H54 (cell line): ENCODE measurements at regions not wholly inside any gene's neighbourhood (a gene's known extent, or its start where the extent isn't known, plus 50 kb on each side); places are given as distances from the start of the nearest gene placed in this dataset.
"Not testable (repeated sequence)": the region's sequence is repeated elsewhere in the genome, so short reads cannot be mapped to it uniquely, and the experiment has no call there.

ENCODE experiments used
- DNase-seq: peaks from one replicate; pipeline ENCODE4 v3.0.0; 2011; ENCODE audit warnings: low spot score, mixed read lengths; ENCODE audit not compliant: insufficient read length
- FAIRE-seq: peaks from 3 replicates; lab custom pipeline; 2011; peaks lifted over from hg19 to GRCh38; lab: Jason Lieb, UNC
- POLR2A ChIP-seq: IDR thresholded peaks from 2 replicates; pipeline ENCODE4 v1.6.1; 2011; ENCODE audit warnings: low read depth, mild to moderate bottlenecking, low read length

DNA sequence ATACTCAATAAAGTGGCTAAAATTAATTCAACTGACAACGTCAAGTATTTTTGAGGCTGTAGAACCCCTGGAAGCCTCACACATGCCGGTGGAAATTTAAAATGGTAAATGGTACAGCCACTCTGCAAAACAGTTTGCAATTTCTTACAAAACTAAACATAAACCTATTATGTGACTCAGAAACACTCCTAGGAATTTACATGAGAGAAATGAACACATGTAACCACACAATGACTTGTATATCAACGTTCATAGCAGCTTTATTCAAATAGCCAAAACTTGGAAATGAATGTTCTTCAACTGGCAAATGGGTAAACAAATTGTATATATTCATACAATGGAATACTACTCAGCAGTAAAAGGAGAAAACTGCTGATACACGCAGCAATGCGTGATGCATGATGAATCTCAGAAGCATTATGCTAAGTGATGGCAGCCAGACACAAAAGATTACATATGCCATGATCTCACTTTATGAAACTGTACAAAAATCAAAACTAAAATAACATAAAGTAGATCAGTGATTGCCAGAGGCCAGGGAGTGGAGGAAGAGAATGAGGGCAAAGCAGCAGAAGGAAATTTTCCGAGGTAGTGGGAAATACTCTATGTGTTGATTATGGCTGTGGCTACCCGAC lies 112.5 kb downstream of the FAM50B start:
- FAIRE-seq (no peak), DNase-seq (no peak)
- TF ChIP-seq POLR2A, result no peak

DNA sequence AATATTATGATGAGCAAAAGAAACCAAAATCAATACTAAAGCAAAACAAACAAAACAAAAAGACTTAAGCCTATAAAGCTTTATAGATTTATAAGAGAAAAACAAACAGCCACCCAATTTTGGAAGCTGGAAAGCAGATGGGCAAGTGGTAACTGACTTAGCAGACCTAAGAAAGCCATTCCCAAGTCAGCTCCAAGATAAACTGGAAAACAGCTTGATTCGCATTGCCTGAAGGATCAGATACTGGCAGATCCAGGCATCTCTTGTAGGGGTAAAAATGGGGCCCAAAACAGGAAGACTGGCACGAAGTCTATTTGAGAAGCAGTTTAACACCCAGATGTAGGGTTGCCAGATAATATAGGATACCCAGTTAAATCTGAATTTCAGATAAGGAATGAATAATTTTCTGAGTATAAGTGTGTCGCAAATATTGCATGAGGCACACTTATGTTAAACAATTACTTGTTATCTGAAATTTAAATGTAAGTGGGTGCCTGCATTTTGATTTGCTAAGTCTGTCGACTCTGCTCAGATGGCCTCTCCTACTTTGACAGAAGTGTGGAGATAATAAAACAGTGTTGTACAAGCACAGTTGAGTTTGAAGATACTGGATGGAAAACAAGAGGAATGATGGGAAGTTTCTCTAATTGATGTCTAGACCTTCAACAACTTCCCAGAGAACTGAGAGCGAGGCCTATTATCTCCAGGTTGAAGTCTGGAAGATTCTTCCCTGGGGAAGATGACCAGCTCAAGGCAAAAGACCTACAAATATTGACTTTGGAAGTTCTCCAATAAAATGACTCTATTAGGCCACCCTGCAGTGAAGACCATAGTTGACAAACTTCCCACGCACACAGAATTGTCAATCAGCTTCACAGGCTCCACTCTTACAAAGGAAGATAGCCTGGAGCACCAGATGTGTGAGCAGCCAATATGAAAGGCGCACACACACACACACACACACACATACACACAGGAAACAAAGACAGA lies 113.4 kb downstream of the FAM50B start:
- no peak for FAIRE-seq
- DNase-seq, result no peak
- TF ChIP-seq POLR2A, result no peak

DNA sequence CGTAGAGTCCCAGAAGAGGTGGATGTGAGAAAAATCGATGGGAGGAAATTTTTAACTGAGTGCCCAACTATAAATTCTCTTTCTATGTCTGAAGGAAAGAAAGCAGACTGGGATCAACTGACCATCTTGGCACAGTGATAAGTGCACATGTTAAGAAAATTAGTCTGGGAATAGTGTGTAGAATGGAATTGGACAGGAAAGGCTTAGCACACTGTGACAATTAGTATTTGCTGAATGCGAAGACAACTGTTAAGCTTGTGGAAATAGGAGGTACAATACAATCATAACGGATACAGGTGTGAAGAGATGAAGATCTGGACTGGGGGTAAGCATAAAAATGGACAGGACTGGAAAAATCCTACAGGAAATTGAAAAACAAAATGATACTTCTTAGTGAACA lies 114.3 kb downstream of the FAM50B start:
- TF ChIP-seq POLR2A, result no peak
- no peak for FAIRE-seq
- no peak for DNase-seq

- DNase-seq, result no peak
- FAIRE-seq, result no peak
- no peak for TF ChIP-seq POLR2A
Measured at GRCh38 chr6:3965071-3965718, 113.7 kb downstream of the FAM217A start.

- FAIRE-seq (no peak), DNase-seq (no peak)
- no peak for TF ChIP-seq POLR2A
Measured at GRCh38 chr6:3966426-3966825, 112.5 kb downstream of the FAM217A start.

DNA sequence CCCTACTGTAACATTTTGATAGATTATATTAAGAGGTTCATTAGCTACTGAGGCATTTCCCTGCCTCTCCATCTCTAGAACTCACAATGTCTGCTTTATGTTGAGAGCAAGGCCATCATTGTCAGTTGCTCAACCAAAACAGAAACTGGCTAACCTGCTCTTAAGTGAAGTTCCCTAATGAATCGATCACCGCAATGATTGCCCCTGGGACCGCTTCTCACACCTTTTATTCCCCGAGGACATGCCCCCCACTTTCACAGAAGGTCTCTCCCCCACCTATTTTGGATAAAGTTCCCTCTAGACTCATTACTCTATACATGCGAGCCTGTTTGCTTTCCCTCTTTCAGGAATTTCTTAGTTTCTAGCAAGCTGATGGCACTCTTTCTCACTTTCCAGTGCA lies 108.8 kb downstream of the FAM217A start:
- no peak for FAIRE-seq
- no peak for TF ChIP-seq POLR2A
- DNase-seq, result no peak

GRCh38 chr6:3973152-3973551 lies 105.8 kb downstream of the FAM217A start:
- not testable (repeated sequence) for DNase-seq, FAIRE-seq

GRCh38 chr6:3977875-3978711 lies 100.8 kb downstream of the FAM217A start:
- TF ChIP-seq POLR2A, result no peak
- DNase-seq, result no peak

GRCh38 chr6:3978966-3979365 lies 100.0 kb downstream of the FAM217A start:
- not testable (repeated sequence) for DNase-seq, FAIRE-seq

More at GRCh38 chr6:3977875-3978711, 100.8 kb downstream of the FAM217A start:
- FAIRE-seq, result no peak

- FAIRE-seq (no peak), DNase-seq (no peak)
- TF ChIP-seq POLR2A, result no peak
Measured at GRCh38 chr6:3981917-3982316, 97.0 kb downstream of the FAM217A start.

- DNase-seq (no peak), FAIRE-seq (no peak)
- no peak for TF ChIP-seq POLR2A
Measured at GRCh38 chr6:3983778-3984177, 95.2 kb downstream of the FAM217A start.

DNA sequence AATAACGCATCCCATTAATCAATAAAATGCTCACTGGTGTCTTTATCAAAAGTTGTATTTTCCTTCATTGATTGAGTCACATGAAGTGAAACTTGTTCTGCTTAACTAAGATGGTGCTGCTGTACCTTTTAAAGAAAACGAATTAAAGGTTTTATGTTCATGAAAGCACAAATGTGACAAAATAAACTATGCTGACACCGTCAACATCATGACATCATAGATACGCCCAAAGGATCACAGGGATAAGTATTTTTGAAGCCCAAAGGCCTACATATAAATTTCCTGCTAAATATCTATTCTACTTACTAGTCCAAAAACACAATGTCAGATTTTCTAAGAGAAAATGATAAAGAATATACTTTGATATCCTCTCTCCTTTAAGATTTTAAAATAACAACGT lies 94.4 kb downstream of the FAM217A start:
- no peak for TF ChIP-seq POLR2A
- DNase-seq (no peak), FAIRE-seq (no peak)

DNA sequence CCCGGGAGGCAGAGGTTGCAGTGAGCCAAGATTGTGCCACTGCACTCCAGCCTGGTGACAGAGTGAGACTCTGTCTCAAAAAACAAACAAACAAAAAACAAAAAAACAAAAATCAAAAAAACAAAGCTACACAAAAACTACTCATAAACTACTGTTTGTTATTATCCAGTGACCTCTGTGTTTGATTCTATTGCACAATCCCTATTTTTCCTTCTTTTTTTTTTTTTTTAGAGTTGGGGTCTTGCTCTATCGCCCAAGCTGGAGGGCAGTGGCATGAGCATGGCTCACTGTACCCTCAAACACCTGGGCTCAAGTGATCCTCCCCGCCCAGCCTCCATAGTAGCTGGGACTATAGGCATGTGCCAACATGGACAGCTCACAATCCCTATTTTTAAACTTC lies 92.7 kb downstream of the FAM217A start:
- FAIRE-seq (no peak), DNase-seq (no peak)
- TF ChIP-seq POLR2A, result no peak
